ENCODE measurements at regions not wholly inside any gene's neighbourhood (a gene's known extent, or its start where the extent isn't known, plus 50 kb on each side); places are given as distances from the start of the nearest gene placed in this dataset.

GRCh38 chr4:145414841-145415240, 66.8 kb upstream of the SMAD1 start:
- Histone ChIP-seq H3K27ac (ENCODE audit: insufficient read depth, low read depth, low read length) (no peak overlapping the region), H3K4me3 (replicated peaks in 1 of 3; ENCODE audit: insufficient read depth in 1 of 3, low read depth in 1 of 3, low read length in 3 of 3) (no peak overlapping the region), H3K79me2 (ENCODE audit: control insufficient read depth, insufficient read depth, low read length) (no peaks in the 10 kb centered on the region), H3K9me1 (replicated peaks; ENCODE audit: control insufficient read depth, extremely low read depth, insufficient read depth, low read length) (no peaks in the 10 kb centered on the region), H3K27me3 (ENCODE audit: control insufficient read depth in 2 of 2, insufficient read depth in 2 of 2, low read length in 2 of 2) (peaks cover 0 to 4% of the 10 kb centered on the region in 2 experiments), H3K4me2 (ENCODE audit: insufficient read depth, low read length) (no peak overlapping the region), H3K9me3 (replicated peaks; ENCODE audit: control insufficient read depth, insufficient read depth, low read length) (no peaks in the 10 kb centered on the region), H3K4me1 (ENCODE audit: control insufficient read depth, extremely low read depth, insufficient read depth, low read length) (no peaks in the 10 kb centered on the region), H2AFZ (ENCODE audit: low read depth, low read length) (no peak overlapping the region), H4K20me1 (replicated peaks; ENCODE audit: control insufficient read depth, extremely low read depth, insufficient read depth, low read length) (no peaks in the 10 kb centered on the region), H3K9ac (replicated peaks; ENCODE audit: extremely low read depth, insufficient read depth, low read length) (no peak overlapping the region), H3K36me3 (ENCODE audit: control insufficient read depth in 2 of 2, extremely low read depth in 1 of 2, insufficient read depth in 2 of 2, low read length in 2 of 2) (no peaks in the 10 kb centered on the region)
- intact Hi-C loops (cut with micrococcal nuclease) (no loop called here), dilution Hi-C loops (cut with MboI; ENCODE audit: extremely low pct_ligation_motif_present, low sequenced_read_pairs) (no loop called here)
- TF ChIP-seq MAX (IDR thresholded peaks at IDR 0.05; ENCODE audit: insufficient read depth, insufficient read length) (no peak), MYC (IDR thresholded peaks at IDR 0.05; ENCODE audit: low read depth, low read length) (no peak), FOS (IDR thresholded peaks at IDR 0.05; ENCODE audit: borderline replicate concordance, insufficient read depth, low read length) (no peak), EZH2 (IDR thresholded peaks at IDR 0.05; ENCODE audit: borderline replicate concordance, low read depth, low read length, severe bottlenecking) (no peak), JUN (IDR thresholded peaks at IDR 0.05; ENCODE audit: borderline replicate concordance, insufficient read depth, insufficient read length, low read depth) (no peak), POLR2AphosphoS5 (IDR thresholded peaks at IDR 0.05; ENCODE audit: insufficient read depth, low read depth, low read length) (no peak), GATA2 (IDR thresholded peaks at IDR 0.05; ENCODE audit: insufficient read depth, insufficient read length, low read depth, low read length) (no peak), POLR2A (IDR thresholded peaks at IDR 0.05; ENCODE audit: low read depth, low read length) (no peak)
- TF ChIP-seq, protein P1, sequence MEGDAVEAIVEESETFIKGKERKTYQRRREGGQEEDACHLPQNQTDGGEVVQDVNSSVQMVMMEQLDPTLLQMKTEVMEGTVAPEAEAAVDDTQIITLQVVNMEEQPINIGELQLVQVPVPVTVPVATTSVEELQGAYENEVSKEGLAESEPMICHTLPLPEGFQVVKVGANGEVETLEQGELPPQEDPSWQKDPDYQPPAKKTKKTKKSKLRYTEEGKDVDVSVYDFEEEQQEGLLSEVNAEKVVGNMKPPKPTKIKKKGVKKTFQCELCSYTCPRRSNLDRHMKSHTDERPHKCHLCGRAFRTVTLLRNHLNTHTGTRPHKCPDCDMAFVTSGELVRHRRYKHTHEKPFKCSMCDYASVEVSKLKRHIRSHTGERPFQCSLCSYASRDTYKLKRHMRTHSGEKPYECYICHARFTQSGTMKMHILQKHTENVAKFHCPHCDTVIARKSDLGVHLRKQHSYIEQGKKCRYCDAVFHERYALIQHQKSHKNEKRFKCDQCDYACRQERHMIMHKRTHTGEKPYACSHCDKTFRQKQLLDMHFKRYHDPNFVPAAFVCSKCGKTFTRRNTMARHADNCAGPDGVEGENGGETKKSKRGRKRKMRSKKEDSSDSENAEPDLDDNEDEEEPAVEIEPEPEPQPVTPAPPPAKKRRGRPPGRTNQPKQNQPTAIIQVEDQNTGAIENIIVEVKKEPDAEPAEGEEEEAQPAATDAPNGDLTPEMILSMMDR (IDR thresholded peaks at IDR 0.05; ENCODE audit: extremely low read depth in 1 of 2, insufficient read depth in 1 of 2, low read depth in 1 of 2, low read length in 2 of 2): no peak
- ChIA-PET POLR2A (no interaction called here), CTCF (no interaction called here)
- no peak for DNase-seq (ENCODE audit: low read depth, low spot score)
- BruUV-seq (replicated peaks): no TSS peak
- FAIRE-seq: no peak

All from endothelial cell of umbilical vein (primary cell).